Erythroblast (primary cell): ENCODE measurements at regions not wholly inside any gene's neighbourhood (a gene's known extent, or its start where the extent isn't known, plus 50 kb on each side); places are given as distances from the start of the nearest gene placed in this dataset.

Experiments used
- GATA1 ChIP-seq: IDR thresholded peaks from 2 replicates; pipeline ENCODE4 v1.6.1; 2011; ENCODE audit warnings: low read depth, mild to moderate bottlenecking, control low read depth, low read length, moderate library complexity
- POLR2A ChIP-seq: IDR thresholded peaks from 2 replicates; pipeline ENCODE4 v1.6.1; 2011; ENCODE audit warnings: mild to moderate bottlenecking, low read length

DNA sequence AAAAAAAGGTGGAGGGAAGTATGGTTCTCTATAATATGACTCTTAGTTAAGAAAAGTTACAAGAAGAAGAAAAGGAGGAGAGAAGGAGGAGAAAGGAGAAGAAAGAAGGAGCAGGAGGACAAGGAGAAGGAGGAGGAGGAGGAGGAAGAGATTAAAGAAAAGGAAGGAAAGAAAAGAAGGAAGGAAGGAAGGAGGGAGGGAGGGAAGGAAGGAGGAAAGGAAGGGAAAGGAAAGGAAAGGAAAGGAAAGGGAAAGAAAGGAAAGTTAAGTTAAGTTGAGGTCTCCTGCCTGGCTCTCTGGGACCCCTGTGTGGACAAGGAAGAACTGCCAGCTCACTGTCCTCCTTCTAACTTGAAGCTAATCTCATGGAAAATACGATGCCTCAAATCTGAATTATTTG, 429.5 kb downstream of the TSHZ3 start:
- TF ChIP-seq POLR2A (no peak), GATA1 (no peak)
